NCI-H2196 (cell line): ENCODE measurements at regions not wholly inside any gene's neighbourhood (a gene's known extent, or its start where the extent isn't known, plus 50 kb on each side); places are given as distances from the start of the nearest gene placed in this dataset.
"Not testable (repeated sequence)": the region's sequence is repeated elsewhere in the genome, so short reads cannot be mapped to it uniquely, and the experiment has no call there.

Experiments
- DNase-seq: peaks from one replicate; lab custom pipeline; 2025; ENCODE audit not compliant: unreplicated experiment; lab: John Stamatoyannopoulos, UW

- no peak for DNase-seq
Observed at GRCh38 chr2:150138587-150138986, 348.9 kb downstream of the RND3 start.

GRCh38 chr2:150137338-150138069 lies 350.0 kb downstream of the RND3 start:
- no peak for DNase-seq

GRCh38 chr2:150136893-150137292 lies 350.6 kb downstream of the RND3 start:
- DNase-seq = no peak

GRCh38 chr2:150136401-150136800 lies 351.1 kb downstream of the RND3 start:
- no peak for DNase-seq

- no peak for DNase-seq
Observed at GRCh38 chr2:150135223-150135883, 352.1 kb downstream of the RND3 start.

- DNase-seq = no peak
Observed at GRCh38 chr2:150134223-150134857, 353.1 kb downstream of the RND3 start.

- DNase-seq = peak; percentile 14
Observed at GRCh38 chr2:150133623-150134022, 353.8 kb downstream of the RND3 start.

- no peak for DNase-seq
Observed at GRCh38 chr2:150129921-150130575, 357.4 kb downstream of the RND3 start.

GRCh38 chr2:150127995-150128394 lies 359.5 kb downstream of the RND3 start:
- no peak for DNase-seq

- no peak for DNase-seq
Observed at GRCh38 chr2:150127346-150127990, 360.0 kb downstream of the RND3 start.

- no peak for DNase-seq
Observed at GRCh38 chr2:150126839-150127238, 360.6 kb downstream of the RND3 start.

GRCh38 chr2:150126143-150126740 lies 361.2 kb downstream of the RND3 start:
- DNase-seq = no peak

- no peak for DNase-seq
Observed at GRCh38 chr2:150125708-150126107, 361.8 kb downstream of the RND3 start.

GRCh38 chr2:150125188-150125587 lies 362.3 kb downstream of the RND3 start:
- DNase-seq = no peak

GRCh38 chr2:150124739-150125138 lies 362.7 kb downstream of the RND3 start:
- DNase-seq = no peak

GRCh38 chr2:150122871-150123613 lies 364.4 kb downstream of the RND3 start:
- no peak for DNase-seq

GRCh38 chr2:150122156-150122555 lies 365.3 kb downstream of the RND3 start:
- no peak for DNase-seq

- DNase-seq = no peak
Observed at GRCh38 chr2:150120326-150120955, 367.0 kb downstream of the RND3 start.

- DNase-seq = no peak
Observed at GRCh38 chr2:150119819-150120218, 367.6 kb downstream of the RND3 start.

- DNase-seq = not testable (repeated sequence)
Observed at GRCh38 chr2:150114089-150114488, 373.4 kb downstream of the RND3 start.
